ENCODE measurements at regions not wholly inside any gene's neighbourhood (a gene's known extent, or its start where the extent isn't known, plus 50 kb on each side); places are given as distances from the start of the nearest gene placed in this dataset.

- no peaks in the 10 kb centered on the region for H3K4me1 ChIP-seq (ENCODE audit: insufficient read depth, insufficient read length)
- no peaks in the 10 kb centered on the region for H3K36me3 ChIP-seq (ENCODE audit: insufficient read depth, insufficient read length, low read length)
- no peaks in the 10 kb centered on the region for H3K27me3 ChIP-seq (ENCODE audit: insufficient read depth, insufficient read length)
- H3K9me3 ChIP-seq (ENCODE audit: insufficient read depth, low read length): peaks cover 11% of the 10 kb centered on the region; the same call in 1 of the 2 replicates
- no peak for DNase-seq (ENCODE audit: low read depth, low spot score)
- TF ChIP-seq ZNF274 (IDR thresholded peaks at IDR 0.05; ENCODE audit: low read depth, low read length): no peak
- TF ChIP-seq SUZ12 (IDR thresholded peaks at IDR 0.05; ENCODE audit: extremely low read depth, insufficient read depth, insufficient read length): no peak
- TF ChIP-seq YY1 (IDR thresholded peaks at IDR 0.05; ENCODE audit: insufficient read depth, insufficient read length): no peak
- no peak overlapping the region for H3K9ac ChIP-seq (ENCODE audit: insufficient read length, low read depth)
- no peak overlapping the region for H3K4me3 ChIP-seq (ENCODE audit: insufficient read length, low read depth)
Observed at GRCh38 chr18:1003499-1003898, 98.8 kb downstream of the ADCYAP1 start.

- H3K4me3 ChIP-seq (ENCODE audit: insufficient read length, low read depth): no peak overlapping the region
- TF ChIP-seq YY1 (IDR thresholded peaks at IDR 0.05; ENCODE audit: insufficient read depth, insufficient read length) (no peak), SUZ12 (IDR thresholded peaks at IDR 0.05; ENCODE audit: extremely low read depth, insufficient read depth, insufficient read length) (no peak), ZNF274 (IDR thresholded peaks at IDR 0.05; ENCODE audit: low read depth, low read length) (no peak)
- DNase-seq (ENCODE audit: low read depth, low spot score): no peak
Observed at GRCh38 chr18:1006304-1006703, 101.6 kb downstream of the ADCYAP1 start.

GRCh38 chr18:1006965-1007364 lies 102.3 kb downstream of the ADCYAP1 start:
- no peak for DNase-seq (ENCODE audit: low read depth, low spot score)
- Histone ChIP-seq H3K4me3 (ENCODE audit: insufficient read length, low read depth) (no peak overlapping the region), H3K9me3 (ENCODE audit: insufficient read depth, low read length) (peaks cover 11% of the 10 kb centered on the region; the same call in 1 of the 2 replicates), H3K4me1 (ENCODE audit: insufficient read depth, insufficient read length) (no peaks in the 10 kb centered on the region), H3K9ac (ENCODE audit: insufficient read length, low read depth) (no peak overlapping the region), H3K36me3 (ENCODE audit: insufficient read depth, insufficient read length, low read length) (peaks cover 3% of the 10 kb centered on the region), H3K27me3 (ENCODE audit: insufficient read depth, insufficient read length) (no peaks in the 10 kb centered on the region)
- TF ChIP-seq SUZ12 (IDR thresholded peaks at IDR 0.05; ENCODE audit: extremely low read depth, insufficient read depth, insufficient read length) (no peak), ZNF274 (IDR thresholded peaks at IDR 0.05; ENCODE audit: low read depth, low read length) (no peak)

More at GRCh38 chr18:1006304-1006703, 101.6 kb downstream of the ADCYAP1 start:
- H3K4me1 ChIP-seq (ENCODE audit: insufficient read depth, insufficient read length): no peaks in the 10 kb centered on the region
- peaks cover 3% of the 10 kb centered on the region for H3K36me3 ChIP-seq (ENCODE audit: insufficient read depth, insufficient read length, low read length)
- no peaks in the 10 kb centered on the region for H3K27me3 ChIP-seq (ENCODE audit: insufficient read depth, insufficient read length)
- peaks cover 11% of the 10 kb centered on the region; the same call in 1 of the 2 replicates for H3K9me3 ChIP-seq (ENCODE audit: insufficient read depth, low read length)
- no peak overlapping the region for H3K9ac ChIP-seq (ENCODE audit: insufficient read length, low read depth)

- no peak overlapping the region for H3K9ac ChIP-seq (ENCODE audit: insufficient read length, low read depth)
- no peak overlapping the region for H3K4me3 ChIP-seq (ENCODE audit: insufficient read length, low read depth)
- no peak for TF ChIP-seq SUZ12 (IDR thresholded peaks at IDR 0.05; ENCODE audit: extremely low read depth, insufficient read depth, insufficient read length)
- TF ChIP-seq ZNF274 (IDR thresholded peaks at IDR 0.05; ENCODE audit: low read depth, low read length): no peak
- no peak for TF ChIP-seq YY1 (IDR thresholded peaks at IDR 0.05; ENCODE audit: insufficient read depth, insufficient read length)
- H3K4me1 ChIP-seq (ENCODE audit: insufficient read depth, insufficient read length): peaks cover 6% of the 10 kb centered on the region
- no peak for DNase-seq (ENCODE audit: low read depth, low spot score)
- H3K9me3 ChIP-seq (ENCODE audit: insufficient read depth, low read length): no peaks in the 10 kb centered on the region
- H3K36me3 ChIP-seq (ENCODE audit: insufficient read depth, insufficient read length, low read length): peaks cover 3% of the 10 kb centered on the region
- no peaks in the 10 kb centered on the region for H3K27me3 ChIP-seq (ENCODE audit: insufficient read depth, insufficient read length)
Observed at GRCh38 chr18:1011349-1011748, 106.7 kb downstream of the ADCYAP1 start.

GRCh38 chr18:1012775-1013174 lies 108.1 kb downstream of the ADCYAP1 start:
- TF ChIP-seq ZNF274 (IDR thresholded peaks at IDR 0.05; ENCODE audit: low read depth, low read length): no peak
- TF ChIP-seq SUZ12 (IDR thresholded peaks at IDR 0.05; ENCODE audit: extremely low read depth, insufficient read depth, insufficient read length): no peak
- no peak for TF ChIP-seq YY1 (IDR thresholded peaks at IDR 0.05; ENCODE audit: insufficient read depth, insufficient read length)
- H3K9me3 ChIP-seq (ENCODE audit: insufficient read depth, low read length): no peaks in the 10 kb centered on the region
- H3K27me3 ChIP-seq (ENCODE audit: insufficient read depth, insufficient read length): no peaks in the 10 kb centered on the region
- H3K9ac ChIP-seq (ENCODE audit: insufficient read length, low read depth): no peak overlapping the region
- H3K36me3 ChIP-seq (ENCODE audit: insufficient read depth, insufficient read length, low read length): peaks cover 3% of the 10 kb centered on the region
- H3K4me3 ChIP-seq (ENCODE audit: insufficient read length, low read depth): no peak overlapping the region
- no peak for DNase-seq (ENCODE audit: low read depth, low spot score)
- H3K4me1 ChIP-seq (ENCODE audit: insufficient read depth, insufficient read length): peaks cover 6% of the 10 kb centered on the region

GRCh38 chr18:1013951-1014350 lies 109.3 kb downstream of the ADCYAP1 start:
- Histone ChIP-seq H3K4me1 (ENCODE audit: insufficient read depth, insufficient read length) (peaks cover 6% of the 10 kb centered on the region), H3K9ac (ENCODE audit: insufficient read length, low read depth) (no peak overlapping the region), H3K27me3 (ENCODE audit: insufficient read depth, insufficient read length) (no peaks in the 10 kb centered on the region), H3K9me3 (ENCODE audit: insufficient read depth, low read length) (no peaks in the 10 kb centered on the region), H3K4me3 (ENCODE audit: insufficient read length, low read depth) (no peak overlapping the region), H3K36me3 (ENCODE audit: insufficient read depth, insufficient read length, low read length) (peaks cover 3% of the 10 kb centered on the region)
- DNase-seq (ENCODE audit: low read depth, low spot score): no peak
- TF ChIP-seq YY1 (IDR thresholded peaks at IDR 0.05; ENCODE audit: insufficient read depth, insufficient read length) (no peak), ZNF274 (IDR thresholded peaks at IDR 0.05; ENCODE audit: low read depth, low read length) (no peak), SUZ12 (IDR thresholded peaks at IDR 0.05; ENCODE audit: extremely low read depth, insufficient read depth, insufficient read length) (no peak)

GRCh38 chr18:1014509-1014908 lies 109.8 kb downstream of the ADCYAP1 start:
- no peak for DNase-seq (ENCODE audit: low read depth, low spot score)
- Histone ChIP-seq H3K4me3 (ENCODE audit: insufficient read length, low read depth) (no peak overlapping the region), H3K9ac (ENCODE audit: insufficient read length, low read depth) (no peak overlapping the region), H3K27me3 (ENCODE audit: insufficient read depth, insufficient read length) (no peaks in the 10 kb centered on the region), H3K9me3 (ENCODE audit: insufficient read depth, low read length) (no peaks in the 10 kb centered on the region), H3K4me1 (ENCODE audit: insufficient read depth, insufficient read length) (peaks cover 6% of the 10 kb centered on the region), H3K36me3 (ENCODE audit: insufficient read depth, insufficient read length, low read length) (peaks cover 3% of the 10 kb centered on the region)
- TF ChIP-seq SUZ12 (IDR thresholded peaks at IDR 0.05; ENCODE audit: extremely low read depth, insufficient read depth, insufficient read length) (no peak), ZNF274 (IDR thresholded peaks at IDR 0.05; ENCODE audit: low read depth, low read length) (no peak), YY1 (IDR thresholded peaks at IDR 0.05; ENCODE audit: insufficient read depth, insufficient read length) (no peak)

All from NT2/D1 (cell line).